CD4-positive, alpha-beta T cell treated with Interleukin-17A for 1 hour (primary cell): ENCODE measurements at regions not wholly inside any gene's neighbourhood (a gene's known extent, or its start where the extent isn't known, plus 50 kb on each side); places are given as distances from the start of the nearest gene placed in this dataset.

Source experiments
- DNase-seq: peaks from one replicate; pipeline ENCODE4 v3.0.0-alpha.2; 2020

GRCh38 chr4:181424362-181425016 lies 818.7 kb upstream of the TENM3 start:
- DNase-seq = no peak

DNA sequence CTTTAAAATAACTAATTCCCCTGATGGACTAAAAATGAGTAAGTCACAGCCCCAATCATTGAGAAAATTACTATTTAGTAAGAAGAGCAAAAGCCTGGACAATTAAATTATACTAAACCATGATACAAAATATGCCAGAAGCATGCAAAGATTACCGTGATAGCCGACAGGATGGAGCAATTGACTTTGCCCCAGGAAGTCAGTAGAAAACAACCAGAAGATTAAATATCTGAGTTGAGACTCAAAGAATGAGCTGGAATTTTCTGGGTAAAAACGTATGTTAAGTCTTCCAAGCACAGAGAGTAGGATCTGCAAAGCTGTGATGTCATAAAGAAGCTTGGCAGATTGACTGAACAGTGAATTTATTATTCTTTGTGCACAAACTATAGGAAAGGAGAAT lies 816.1 kb upstream of the TENM3 start:
- DNase-seq = no peak

- no peak for DNase-seq
These were observed 812.2 kb upstream of the TENM3 start for GRCh38 chr4:181431006-181431405.

DNA sequence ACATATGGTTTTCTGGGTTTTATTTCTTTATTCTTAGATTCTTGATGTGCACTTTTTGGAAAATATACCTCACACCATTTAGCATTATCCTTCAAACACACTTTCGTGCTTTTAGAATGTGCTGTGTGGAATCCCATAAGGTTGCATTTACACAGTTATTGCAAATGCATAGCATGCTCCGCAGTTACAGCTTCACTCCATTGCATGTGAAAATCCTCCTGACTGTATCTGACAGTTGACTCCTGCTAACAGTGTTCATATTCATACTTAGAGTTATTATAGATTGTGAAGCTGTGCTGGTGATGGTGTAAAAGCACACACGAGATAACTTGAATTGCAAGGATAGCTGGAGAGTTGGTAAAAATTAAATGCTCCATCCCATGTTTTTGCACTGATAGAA lies 811.5 kb upstream of the TENM3 start:
- no peak for DNase-seq

GRCh38 chr4:181432335-181432734 lies 810.9 kb upstream of the TENM3 start:
- DNase-seq = no peak

DNA sequence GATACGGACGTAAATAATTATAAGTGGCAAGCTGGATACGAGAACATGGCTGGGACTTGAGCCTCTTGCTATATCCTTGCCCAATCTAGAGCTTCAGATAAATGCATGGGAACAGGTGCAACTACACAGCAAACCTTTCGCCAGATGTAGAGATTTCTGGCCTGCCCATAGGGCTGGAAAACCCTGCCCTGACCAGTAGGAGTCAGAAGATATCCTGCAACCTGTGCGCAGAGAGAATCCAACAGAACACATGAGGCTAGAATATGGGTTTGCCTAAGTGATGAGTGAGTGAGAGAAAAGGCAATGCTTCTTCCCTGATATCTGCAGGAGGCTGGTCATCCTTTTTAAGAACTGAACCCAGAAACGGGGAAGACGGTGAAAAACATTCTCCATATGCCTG lies 805.3 kb upstream of the TENM3 start:
- DNase-seq = no peak

- no peak for DNase-seq
These were observed 804.6 kb upstream of the TENM3 start for GRCh38 chr4:181438641-181439040.

GRCh38 chr4:181443021-181443420 lies 800.2 kb upstream of the TENM3 start:
- no peak for DNase-seq

DNA sequence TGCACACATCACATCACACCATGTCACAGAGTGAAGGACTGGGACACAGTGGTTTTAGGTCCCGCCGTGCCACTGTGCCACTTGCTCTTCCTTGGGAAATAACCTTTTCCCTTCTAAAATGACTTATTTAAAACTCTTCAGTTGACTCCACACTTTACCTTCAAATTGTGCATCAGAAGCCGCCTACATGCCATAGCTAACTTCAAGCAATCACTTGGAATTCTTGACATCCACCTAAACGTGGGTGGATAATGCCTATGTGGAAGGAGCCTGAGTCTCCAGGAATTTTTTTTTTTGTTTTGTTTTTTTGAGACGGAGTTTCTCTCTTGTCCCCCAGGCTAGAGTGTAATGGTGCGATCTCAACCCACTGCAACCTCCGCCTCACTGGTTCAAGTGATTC lies 777.4 kb upstream of the TENM3 start:
- no peak for DNase-seq

- no peak for DNase-seq
These were observed 774.8 kb upstream of the TENM3 start for GRCh38 chr4:181468451-181468850.

- no peak for DNase-seq
These were observed 772.9 kb upstream of the TENM3 start for GRCh38 chr4:181470306-181470705.

DNA sequence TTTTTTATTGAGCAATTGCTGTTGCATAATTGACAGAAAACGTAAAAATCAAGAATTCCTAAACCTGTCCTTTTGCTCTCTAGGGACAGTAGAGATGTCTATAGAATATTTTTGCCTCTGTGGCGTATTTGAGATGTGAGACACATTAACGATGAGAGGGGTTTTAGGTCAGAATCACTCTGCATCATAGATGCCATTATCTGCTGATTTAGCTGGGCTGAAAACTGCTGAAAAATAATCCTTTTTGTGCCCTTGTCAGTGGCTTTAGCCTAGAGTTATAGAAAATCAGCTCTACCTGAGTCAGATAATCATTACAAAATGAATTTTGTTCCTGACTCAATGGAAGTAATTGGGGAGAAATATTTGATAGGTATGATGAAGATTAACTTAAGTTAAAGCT lies 767.8 kb upstream of the TENM3 start:
- no peak for DNase-seq

DNA sequence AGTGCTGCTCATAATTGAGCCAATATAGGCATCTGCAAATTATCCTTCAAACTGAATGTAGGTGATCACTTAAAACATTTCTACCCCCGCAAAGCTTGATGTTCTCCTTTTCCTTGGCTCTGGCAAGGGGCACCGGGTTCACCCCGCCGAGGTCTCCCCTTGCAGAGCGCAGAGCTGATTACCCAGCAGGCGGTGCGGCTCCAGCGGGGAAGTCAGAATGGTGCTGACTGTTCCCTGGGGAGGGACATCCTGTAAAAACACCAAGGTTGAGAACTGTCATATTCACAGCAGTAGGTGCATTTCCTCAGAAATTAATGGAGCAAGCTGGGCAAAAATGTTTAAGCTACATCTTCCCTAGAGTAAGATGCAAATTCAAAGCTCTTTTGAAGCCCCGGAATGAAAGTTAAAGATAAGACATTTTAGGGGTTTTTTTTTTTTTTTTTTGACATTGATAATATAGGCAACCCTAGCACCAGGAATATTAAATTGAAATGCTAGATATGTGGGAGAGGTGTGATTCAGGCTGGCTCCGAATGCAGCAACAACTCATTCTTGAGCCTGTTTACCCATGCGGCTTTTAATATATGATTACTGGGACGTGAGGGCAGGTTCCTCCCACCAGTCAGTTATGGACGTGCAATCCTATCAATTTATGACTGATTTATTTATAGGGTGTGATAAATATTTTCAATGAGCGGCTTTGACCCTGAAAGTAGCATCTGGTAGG lies 767.3 kb upstream of the TENM3 start:
- DNase-seq = no peak

- no peak for DNase-seq
These were observed 766.7 kb upstream of the TENM3 start for GRCh38 chr4:181476508-181476890.

DNA sequence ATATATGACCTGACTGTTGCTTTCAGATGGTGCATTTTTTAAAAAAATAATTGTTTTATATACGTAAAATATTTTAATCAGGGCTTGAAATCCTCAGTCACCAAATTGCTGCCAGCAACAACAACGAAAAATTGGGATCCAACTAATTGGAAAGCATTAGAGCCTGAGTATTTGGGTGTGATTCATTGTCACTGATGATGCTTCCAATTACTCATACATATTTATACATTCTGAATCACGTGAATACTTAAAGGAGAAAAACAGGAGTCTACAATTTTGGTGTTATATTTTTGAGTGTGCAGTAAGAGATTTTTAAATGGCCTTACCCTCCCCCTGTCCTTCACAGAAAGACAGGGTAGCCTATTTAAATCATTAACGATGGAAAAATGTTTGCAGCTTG lies 765.6 kb upstream of the TENM3 start:
- no peak for DNase-seq

DNA sequence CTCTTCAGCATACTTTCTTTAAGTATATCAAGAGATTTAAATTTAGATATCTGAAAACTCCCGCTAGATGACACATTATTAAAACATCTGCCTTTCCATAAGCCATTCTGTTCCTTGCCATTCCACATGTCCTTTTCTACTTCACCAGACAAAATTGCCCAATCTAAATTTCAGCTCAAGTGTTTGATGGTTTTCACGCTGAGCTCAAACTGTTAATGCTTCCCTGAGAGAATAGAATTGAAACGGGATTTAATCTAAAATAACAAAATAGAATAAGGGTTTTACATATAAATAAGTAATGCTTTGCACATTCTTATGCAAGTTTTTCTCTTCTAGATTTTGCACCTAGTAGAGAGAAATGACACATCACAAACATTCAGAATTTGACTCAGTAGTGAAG lies 764.5 kb upstream of the TENM3 start:
- DNase-seq = no peak

- no peak for DNase-seq
These were observed 764.1 kb upstream of the TENM3 start for GRCh38 chr4:181479141-181479540.

- no peak for DNase-seq
These were observed 758.8 kb upstream of the TENM3 start for GRCh38 chr4:181484396-181484795.

DNA sequence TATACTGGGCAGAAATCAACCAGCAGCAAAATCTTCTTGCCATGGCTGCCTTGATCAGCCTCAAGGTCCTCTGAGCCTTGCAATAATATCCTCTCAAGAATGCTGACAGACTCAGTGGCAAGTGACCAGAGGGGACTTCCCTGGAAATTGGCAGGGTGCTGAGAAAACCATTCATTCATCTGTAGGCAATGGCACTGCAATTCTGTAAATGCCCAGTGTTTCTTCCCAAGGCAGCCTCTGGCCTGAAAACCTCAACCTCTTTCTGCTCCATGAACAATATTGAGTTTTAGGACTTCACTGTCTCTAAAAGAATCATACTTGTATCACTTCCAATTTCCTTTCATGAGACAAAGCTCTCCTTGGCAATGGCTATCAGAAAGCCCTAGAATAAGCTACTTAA lies 754.3 kb upstream of the TENM3 start:
- DNase-seq = no peak

- no peak for DNase-seq
These were observed 745.1 kb upstream of the TENM3 start for GRCh38 chr4:181498148-181498547.

DNA sequence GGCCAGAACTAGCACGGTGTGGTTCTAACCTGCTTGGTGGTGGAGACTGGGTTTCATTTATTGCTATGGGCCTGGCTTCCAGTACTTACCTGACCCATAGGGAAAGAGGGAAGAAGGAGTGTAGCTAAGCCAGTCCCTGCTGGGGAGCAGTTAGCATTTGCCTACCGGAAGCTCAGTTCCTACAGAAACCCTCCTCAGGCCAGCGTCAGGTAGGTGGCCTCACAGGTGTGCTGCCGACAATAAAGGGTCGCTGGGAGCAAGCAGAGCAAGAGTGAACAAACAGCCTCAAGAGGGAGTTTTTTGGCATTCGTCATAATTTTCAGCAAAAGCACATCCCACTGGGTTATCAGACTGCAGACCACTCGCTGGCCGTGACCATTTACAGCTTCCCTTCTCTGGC lies 740.6 kb upstream of the TENM3 start:
- no peak for DNase-seq

- DNase-seq = no peak
These were observed 739.4 kb upstream of the TENM3 start for GRCh38 chr4:181503687-181504390.

DNA sequence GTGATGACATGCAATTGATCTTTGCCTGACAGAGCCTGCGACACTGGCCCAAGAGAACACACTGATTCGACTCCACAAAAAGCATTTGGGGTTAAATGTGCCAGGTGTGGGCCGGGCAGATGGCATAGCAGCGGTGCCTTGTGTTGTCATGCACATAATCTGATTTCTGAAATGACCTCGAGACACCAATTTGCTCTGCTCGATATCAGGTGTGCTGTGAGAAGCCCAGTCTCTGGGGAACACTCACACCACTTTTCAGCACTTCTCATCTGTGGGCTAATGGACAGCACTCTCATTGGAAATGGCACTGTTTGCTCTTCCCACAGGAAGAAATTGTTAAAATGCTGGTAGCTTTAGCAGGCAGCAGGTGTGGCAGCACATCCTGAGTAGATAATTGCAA lies 738.3 kb upstream of the TENM3 start:
- DNase-seq = no peak

DNA sequence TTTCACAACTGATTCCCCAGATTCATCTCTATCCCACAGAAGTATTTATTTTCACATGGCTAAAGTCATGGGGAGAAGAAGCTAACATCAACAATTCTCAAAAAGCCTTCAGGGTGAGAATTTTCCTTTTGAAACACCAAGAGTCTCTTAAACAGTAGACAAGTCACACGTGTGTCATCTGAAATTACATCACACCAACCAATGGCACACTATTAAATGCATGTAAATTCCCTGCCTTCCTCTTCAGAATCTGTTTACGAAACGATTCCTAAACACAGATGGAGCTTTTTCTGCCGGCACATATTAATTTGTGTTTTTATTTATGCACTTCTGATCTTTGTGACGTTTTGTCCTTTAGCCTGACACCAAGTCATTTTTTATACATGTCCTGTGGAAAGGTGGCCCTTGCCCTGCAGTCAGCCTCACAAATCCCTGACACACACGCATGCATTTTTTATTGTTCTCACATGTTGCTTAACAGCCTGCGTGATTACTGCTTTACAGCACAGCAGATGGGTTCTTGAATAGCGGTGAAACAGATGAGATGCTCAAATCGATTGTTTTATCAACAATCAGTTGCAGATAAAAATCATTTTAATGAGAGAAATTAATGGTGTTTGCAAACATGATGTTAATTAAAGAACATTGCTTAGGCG lies 735.9 kb upstream of the TENM3 start:
- DNase-seq = no peak
